HG03196 (cell line): ENCODE measurements at regions not wholly inside any gene's neighbourhood (a gene's known extent, or its start where the extent isn't known, plus 50 kb on each side); places are given as distances from the start of the nearest gene placed in this dataset.

ENCODE experiments used
- ATAC-seq: cut with Tn5 transposase; IDR thresholded peaks from one replicate; pipeline ENCODE4 v1.9.1; 2021; ENCODE audit not compliant: unreplicated experiment

DNA sequence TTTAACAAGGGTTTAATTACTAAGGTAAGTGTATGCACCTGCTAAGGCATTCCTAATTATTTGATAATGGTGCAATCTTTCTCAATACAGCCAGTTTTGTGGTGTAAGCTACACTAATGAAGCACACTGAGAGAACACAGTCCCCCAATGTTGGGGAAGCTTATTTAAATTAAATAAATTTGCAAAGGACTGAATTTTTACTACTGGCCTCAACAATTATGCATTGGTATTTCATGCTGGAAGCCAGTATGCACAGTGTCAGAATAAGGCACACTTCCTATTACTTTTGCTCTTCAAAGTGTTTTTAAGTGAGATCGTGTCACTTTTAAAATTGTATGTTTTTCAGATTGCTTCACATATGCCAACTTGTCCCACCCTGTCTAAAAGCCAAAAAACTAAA, 103.2 kb upstream of the ZNF521 start:
- no peak for ATAC-seq

DNA sequence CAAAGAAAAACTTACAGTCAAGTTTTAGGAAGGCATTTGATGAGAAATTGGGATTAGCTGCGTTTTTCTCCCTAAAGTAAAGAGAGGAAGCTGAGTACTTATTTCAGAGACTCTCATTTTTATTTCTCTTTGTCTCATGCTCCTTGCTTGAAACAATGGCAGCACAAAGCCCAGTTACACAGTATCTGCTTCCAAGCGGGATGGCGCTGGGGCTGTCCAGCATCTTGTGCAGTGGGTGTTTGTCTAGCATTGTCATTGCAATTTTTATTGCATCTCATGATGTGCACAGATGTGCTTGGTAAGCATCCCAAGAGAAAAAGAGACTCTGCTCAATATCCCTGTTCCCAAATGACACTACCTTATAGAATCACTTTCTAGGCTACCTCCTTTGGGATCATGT, 102.8 kb upstream of the ZNF521 start:
- no peak for ATAC-seq

DNA sequence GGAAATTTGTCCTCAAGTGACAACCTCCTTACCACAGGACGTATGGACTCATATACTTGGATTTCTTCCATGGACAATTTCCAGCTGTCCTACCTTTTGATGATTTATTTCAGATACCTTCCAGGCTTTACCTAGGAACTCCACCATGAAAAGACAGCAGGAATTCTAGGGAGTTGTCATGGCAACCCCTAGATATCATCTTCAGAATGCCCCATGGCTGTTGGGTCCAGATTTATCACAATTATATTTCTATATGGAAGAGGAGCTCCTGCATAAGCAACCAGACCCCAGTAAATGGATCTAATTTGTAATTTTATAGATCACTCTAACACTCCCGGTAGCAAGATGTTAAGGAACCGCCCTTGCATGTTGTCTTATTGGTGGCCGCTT, 102.3 kb upstream of the ZNF521 start:
- ATAC-seq: no peak

DNA sequence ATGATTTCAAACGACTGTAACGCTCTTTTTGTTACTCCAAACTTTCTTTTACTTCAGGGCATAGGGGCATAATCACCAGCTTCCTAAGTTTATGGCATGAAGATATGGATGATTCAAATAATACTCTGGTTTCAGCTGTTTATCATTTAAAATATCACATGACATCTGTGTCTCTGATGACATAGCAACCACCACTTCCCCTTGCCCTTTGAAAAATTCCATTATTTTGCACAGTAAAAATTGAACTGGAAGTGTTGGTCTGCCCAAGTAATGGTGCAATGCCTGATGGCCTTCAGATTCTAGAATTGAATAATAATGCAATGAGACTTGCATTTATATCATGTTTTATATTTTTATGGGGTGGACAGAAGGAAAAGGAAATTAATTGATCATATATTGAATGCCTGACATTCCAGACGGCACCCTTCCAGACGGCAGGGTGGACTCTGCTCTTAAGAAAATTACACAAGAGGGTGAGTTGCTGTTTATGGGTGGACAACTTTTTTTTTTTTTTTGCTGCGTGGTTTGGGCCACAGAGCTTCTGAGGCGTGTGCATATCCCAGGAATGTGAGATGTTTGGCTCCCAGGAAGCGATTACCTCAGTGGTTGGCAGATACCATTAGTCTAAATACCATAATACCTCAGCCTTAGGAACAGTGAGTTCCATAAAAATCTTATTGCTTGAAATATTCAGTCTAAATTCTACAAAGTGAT, 101.7 kb upstream of the ZNF521 start:
- no peak for ATAC-seq

DNA sequence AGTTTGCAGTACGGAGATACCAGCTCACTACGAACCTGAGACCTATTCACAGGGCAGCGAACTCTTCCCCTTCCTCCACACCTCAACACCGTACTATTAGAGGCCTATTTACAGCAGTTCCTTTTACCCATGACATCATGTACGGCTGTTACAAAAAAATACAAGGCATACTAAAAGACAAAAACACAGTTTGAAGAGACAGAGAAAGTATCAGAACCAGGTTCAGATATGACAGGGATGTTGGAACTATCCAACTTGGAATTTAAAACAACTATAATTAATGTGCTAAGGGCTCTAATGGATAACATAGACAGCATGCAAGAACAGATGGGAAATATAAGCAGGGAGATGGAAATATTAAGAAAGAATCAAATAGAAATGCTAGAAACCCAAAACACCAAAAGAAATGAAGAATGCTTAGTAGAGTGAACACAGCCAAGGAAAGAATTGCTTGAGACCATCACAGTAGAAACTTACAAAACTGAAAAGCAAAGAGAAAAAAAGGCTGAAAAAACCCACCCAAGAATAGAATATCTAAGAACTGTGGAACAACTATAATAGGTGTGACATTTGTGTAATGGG, 99.2 kb upstream of the ZNF521 start:
- ATAC-seq: no peak

DNA sequence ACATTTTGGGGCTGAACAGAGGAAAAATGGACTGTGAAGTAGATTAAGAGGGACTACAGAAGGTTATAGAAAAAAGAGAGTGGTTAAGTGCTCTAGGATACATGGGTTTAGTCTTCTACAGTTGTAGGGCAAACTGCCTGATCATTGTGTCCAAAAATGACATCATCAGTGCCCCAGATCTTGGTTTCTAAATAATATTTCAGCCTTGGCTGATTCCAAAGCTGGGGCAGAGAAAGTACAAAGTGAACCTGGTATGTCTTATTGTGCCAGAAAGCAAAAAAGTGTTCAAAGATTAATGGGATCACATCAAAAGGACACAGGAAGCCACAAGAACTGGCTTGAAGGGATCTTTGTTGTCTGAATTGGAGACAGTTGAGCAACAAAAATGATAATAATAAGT, 97.1 kb upstream of the ZNF521 start:
- ATAC-seq: no peak

DNA sequence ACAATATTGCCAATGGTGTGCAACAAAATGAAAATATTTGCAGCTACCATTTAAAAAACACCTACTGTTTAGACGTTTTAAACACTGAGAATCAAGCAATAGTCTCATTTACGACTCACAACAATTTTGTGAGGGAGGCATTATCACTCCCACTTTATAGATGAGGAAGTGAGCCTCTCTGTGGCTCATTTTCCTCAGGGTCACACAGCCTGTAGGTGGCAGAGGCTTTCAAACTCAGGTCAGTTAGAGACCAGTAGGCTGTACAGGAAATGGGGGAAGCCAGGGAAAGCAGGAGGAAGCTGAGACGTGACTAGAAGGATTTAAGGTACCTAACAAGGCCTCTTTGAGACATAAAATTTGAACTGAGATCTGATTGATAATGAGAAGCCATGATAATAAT, 95.0 kb upstream of the ZNF521 start:
- no peak for ATAC-seq

DNA sequence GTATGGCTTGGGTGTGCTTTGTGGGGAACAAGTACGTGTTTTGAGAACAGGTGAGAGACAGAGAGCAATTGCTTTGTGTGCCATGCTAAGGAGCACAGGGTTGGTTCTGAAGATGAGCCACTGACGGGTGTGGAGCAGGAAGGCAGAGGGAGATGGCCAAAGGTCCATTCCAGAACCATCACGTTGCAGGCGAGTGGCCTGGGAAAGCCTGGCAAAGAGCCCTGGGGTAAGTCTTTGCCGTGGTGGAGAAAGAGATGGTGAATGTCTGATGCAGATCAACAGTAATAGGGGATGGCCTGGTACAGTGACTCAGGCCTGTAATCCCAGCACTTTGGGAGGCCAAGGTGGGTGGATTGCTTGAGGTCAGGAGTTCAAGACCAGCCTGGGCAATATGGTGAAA, 93.5 kb upstream of the ZNF521 start:
- ATAC-seq: no peak

DNA sequence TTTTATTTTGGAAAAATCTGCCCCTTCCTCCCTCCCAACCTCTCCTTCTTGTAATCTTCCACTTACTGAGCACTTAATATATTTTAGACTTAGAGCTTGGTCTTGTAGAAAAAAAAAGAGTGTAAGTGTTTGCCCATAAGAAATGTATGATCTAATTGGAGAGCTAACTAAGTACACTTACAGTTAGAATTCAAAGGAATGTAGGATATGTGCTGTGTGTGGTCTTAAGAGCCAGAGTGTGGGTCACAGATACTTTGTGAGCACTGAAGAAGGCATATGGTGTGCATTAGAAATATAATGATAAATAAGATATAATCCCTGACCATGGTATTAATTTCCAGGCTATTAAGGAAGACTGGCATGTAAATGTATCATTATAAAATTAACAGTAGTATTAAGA, 91.8 kb upstream of the ZNF521 start:
- ATAC-seq: no peak

DNA sequence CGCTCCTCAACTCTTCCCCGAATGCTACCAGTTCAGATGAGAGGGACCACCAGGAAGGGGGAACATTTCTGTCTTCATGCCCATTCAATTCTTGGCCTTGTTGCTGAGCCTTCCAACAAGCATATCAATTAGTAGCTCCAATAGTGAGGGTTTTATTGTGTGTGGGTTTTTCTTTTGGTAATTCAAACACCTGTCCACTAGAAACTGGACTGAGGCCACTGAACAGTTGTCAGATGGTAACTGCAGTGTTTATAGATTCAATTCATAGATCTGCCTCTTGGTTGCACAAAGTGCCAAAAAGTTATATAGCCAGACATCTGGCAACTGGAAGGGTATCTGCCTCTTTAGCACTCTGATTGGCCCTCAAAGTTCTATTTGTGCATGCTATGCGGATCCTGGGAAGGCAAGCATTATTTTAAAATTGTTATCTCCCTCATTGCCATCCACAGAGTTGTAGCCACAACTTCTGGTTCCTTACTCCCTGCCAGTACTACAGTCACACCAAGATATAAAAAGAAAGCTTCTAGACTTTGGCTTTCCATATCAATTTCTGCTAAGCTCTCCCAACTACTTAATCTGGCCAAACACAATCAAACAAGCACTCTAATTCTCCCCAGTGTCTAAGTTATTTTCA, 83.3 kb upstream of the ZNF521 start:
- ATAC-seq: no peak

DNA sequence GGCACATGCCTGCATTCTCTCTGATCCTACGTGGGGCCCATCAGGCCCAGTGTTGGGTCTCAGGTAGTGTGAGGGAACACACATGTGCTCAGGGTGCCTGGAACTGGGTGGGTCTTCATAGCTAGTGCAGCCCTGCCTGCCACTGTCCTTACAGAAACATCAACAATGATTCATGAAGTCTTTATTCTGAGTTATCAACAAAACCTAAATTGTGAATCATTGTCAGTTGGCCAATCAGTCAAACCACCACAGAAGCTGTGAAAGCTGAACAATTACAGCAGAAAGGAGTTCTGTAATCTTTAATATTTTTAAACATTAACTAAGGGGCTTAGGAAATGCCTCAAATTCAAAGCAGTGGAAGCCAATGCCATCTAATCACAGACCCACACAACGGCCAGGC, 82.8 kb upstream of the ZNF521 start:
- ATAC-seq: no peak

DNA sequence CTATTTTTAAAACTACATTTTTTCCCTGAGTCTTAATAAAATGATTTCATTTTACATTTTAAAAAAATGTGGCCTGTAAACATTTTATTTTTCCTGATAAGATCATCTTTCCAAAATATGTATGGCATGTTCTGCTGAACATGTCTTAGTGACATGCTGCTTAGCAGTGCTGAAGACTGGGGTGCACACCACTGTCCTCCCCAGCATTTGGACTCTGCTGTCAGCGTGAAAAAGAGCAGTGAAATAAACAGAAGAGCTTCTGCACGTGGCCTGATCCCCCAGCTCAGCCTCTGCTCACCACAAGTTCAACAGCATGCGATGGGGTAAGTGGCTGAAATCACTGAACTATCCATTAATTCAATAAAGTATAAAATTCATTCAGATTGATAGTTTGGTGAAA, 81.6 kb upstream of the ZNF521 start:
- ATAC-seq: no peak

DNA sequence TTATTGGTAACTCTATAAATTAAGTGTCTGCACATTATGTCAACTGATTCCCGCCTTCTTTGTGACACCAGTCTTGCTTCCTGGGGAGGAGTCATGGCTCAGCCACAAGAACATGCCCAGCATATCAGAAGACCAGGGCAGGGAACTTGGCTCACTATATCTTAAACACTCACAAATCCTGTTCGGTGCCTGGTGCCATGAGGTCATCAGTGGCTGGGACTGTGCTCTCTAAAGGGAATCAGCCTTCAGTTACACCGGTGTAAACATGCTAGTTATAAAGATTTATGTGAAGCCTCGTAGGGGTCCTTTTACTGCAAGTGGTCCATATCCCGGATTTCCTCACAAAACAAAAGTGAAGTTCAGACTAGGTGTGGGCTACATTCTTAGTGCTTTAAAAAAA, 73.1 kb upstream of the ZNF521 start:
- no peak for ATAC-seq

DNA sequence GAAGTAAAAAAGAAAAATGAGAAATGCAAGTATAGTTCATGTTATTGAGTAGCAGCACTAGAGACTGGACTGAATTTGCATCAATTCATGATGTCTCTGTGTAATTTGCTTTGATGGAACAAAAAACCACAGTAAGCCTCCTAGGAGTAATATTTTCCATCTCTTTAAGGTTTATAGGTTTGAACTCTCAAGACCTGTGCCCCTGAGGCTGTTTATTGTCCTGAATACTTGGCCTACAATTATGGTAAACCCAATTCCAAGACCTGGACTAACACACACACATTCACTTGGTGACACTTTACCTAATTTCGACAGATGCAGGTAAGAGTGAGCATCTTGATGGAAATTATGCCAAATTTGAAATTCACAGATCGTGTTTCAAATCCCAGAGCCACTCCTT, 71.8 kb upstream of the ZNF521 start:
- ATAC-seq: no peak

DNA sequence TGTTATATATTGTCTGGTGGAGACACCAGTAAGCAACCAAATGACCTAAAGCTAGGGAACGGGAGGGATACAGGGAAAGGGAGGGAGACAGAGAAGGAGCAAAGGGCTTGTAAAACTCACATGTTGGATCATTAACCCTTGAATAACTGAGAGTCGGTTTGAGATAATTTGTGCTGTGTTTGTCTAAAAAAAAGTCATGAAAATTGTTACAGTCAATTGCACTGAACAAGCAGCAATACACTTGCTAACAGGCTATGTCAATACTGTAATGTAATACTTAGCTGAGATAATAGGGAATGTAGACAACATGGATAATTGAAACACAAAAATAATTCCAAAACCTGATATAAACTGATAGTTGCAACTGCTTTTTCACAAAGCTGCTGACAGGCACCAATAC, 71.3 kb upstream of the ZNF521 start:
- ATAC-seq: no peak

DNA sequence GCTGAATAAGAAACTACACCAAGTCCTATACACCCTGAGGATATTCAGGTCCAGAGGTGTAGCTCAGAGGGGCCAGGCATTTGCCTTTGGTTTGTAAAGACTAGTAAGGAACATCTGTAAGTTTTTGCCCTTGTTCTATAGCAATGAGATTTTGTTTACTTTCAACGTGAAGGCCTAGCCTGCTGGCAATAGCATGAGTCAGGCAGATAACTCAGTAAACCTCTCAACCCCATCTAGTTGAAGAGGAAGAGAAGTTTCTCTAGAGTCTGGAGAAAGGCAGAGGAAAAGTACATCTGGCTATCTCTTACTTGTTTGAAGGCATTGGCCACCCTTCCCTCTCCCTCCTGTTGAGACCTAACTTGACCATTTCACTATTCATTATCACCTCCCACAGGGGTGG, 70.3 kb upstream of the ZNF521 start:
- ATAC-seq: no peak

DNA sequence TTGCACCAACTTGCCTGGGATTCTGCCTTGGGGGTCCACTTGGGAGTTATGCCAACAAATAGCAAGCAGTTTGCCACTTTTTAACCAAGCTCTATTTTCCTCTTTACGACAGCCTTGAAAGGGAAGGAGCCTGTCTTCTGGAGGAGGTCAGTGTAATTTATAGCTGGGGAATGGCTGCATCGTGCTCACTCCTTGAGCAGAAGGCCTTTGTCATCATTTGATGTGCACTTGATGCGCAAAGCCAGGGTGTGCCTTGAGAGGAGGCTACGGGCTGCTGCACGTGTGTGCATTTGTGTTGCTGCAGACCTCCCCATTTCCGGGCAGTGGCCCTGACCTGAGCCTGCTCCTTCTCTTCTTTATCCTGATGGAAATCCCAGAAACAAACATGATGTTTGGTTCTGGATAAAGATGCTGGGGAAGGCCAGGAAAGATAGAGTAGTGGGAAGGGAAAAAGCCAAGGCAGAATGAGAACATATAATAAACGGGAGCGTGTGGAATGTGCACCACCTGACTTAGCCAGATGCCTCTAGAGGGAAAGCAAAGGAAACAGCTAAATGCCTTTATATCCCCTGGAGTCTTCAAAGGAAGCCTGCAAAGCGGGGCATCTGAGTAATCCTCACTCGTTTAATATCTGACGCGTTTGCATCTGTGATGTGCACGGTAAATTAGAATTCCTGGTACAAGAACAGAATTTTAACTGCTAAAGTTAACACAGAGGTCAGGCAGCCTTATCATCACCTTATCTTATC, 68.3 kb upstream of the ZNF521 start:
- no peak for ATAC-seq

DNA sequence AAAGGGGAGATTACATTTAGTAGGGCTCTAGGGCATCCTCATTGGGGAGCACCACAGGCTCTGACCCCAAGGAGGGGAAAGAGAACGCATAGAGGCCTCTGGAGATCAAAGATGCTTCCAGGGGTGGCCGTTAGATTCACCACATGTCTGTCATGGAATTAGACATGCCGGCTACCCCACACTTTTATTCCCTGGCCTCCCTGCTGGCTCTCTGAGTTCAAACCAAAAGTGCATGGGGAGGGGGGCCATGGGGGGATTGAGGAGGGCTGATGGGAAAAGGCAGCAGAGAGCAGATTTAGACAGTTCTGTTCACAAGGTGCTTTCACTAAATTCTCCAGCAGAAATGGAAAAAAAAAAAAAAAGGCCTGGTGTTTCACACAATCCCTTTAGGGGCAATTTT, 64.4 kb upstream of the ZNF521 start:
- no peak for ATAC-seq

DNA sequence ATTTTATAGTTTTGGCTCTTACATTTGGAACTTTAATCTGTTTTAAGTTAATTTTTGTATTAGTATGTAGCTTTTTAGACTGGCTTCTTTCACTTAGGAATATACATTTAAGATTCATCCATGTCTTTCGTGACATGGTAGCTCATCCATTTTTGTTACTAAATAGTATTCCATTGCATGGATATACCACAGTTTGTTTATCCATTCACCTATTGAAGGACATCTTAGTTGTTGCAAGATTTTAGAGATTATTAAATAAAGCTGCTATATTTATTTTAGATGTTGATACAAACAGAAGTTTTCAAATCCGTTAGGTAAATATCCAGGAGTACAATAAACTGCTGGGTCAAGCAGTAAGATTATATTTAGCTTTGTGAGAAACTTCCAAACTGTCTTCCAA, 58.0 kb upstream of the ZNF521 start:
- ATAC-seq: no peak

DNA sequence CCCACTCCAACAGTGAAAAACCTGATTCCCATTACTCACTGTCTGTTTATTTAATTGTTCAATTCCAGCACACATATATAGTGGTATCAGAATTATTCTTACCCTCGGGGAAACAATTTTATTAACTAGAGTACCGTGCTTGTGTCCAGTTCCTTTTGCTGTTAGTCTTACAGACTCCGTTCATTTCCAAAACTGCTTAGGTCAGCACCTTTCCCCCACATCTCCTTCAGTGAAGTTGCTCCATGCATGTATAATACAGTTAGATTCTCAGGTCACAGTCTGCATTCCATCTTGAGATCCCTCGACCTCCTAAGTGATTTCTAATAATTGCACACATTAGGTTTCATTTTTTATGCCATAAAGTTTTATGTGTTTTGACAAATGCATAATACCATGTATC, 56.3 kb upstream of the ZNF521 start:
- no peak for ATAC-seq
